HS-27A (cell line): ENCODE measurements at regions not wholly inside any gene's neighbourhood (a gene's known extent, or its start where the extent isn't known, plus 50 kb on each side); places are given as distances from the start of the nearest gene placed in this dataset.
"Not testable (repeated sequence)": the region's sequence is repeated elsewhere in the genome, so short reads cannot be mapped to it uniquely, and the experiment has no call there.

ENCODE experiments used
- DNase-seq: peaks from one replicate; pipeline ENCODE4 v3.0.0-alpha.2; 2012; ENCODE audit warnings: low read depth, missing footprints

- DNase-seq = no peak
Measured at GRCh38 chr20:1845163-1845523, 50.1 kb upstream of the SIRPA start.

GRCh38 chr20:1844325-1845162 is 50.7 kb upstream of the SIRPA start:
- no peak for DNase-seq

GRCh38 chr20:1842281-1842680 is 52.9 kb upstream of the SIRPA start:
- no peak for DNase-seq

DNA sequence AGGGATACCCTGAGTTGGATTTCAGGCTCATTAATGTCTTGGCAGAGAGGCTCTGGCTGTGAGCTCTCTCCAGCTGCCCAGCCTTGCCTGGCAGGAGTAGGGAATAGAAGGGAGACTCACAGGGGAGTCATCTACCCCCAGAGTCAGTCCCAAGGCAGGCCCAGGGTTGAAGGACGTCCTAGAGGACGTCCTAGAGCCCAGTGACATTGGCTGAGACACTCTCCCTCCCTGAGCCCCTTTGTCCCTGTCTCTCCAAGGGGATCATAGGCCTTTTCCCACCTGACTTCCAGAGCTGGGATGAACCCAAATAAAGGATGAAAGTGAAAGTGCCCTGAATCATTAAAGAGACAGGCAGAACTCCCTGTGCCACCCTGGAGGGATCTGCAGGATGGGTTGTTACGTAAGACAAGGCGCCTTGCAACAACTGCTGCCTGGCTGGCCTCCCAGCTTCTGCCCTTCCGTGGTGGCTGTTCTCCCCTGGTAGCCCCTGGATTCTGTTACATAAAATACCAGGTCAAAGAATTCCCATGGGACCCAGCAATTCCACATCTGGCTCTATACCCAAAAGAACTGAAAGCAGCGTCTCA is 53.6 kb upstream of the SIRPA start:
- no peak for DNase-seq

DNA sequence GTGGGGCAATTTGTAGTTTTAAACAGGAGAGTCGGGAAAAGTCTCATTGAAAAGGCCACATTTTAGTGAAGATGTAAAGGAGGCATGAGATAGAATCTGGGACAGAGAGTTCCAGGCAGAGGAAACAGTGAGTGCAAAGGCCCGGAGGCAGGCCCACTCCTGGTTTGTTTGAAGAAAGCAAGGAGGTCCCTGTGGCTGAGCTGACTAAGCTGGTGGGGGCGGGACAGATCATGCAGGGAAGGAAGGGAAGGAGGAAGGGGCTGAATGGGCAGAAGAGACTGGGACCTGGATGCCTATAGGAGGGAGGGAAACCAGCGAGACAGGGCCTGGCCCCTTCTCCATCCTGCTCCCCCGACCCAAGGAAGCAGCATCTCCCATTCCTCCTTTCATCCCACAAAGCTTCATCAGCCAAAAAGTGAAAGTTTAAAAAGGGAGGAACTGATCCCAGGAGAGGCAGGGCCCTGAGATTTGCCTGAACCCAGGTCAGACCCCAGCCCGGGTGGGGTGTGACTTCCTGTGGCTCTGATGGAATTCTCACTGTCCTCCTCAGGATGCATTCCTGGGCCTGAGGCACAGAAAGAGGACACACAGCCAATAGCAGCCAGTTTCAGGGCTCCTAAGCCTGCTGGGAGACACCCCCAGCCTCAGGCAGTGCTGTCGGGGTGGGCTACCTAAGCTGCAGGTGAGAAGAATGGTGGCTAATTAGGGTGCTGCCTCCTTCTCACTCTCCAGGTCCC is 54.2 kb upstream of the SIRPA start:
- DNase-seq = no peak

DNA sequence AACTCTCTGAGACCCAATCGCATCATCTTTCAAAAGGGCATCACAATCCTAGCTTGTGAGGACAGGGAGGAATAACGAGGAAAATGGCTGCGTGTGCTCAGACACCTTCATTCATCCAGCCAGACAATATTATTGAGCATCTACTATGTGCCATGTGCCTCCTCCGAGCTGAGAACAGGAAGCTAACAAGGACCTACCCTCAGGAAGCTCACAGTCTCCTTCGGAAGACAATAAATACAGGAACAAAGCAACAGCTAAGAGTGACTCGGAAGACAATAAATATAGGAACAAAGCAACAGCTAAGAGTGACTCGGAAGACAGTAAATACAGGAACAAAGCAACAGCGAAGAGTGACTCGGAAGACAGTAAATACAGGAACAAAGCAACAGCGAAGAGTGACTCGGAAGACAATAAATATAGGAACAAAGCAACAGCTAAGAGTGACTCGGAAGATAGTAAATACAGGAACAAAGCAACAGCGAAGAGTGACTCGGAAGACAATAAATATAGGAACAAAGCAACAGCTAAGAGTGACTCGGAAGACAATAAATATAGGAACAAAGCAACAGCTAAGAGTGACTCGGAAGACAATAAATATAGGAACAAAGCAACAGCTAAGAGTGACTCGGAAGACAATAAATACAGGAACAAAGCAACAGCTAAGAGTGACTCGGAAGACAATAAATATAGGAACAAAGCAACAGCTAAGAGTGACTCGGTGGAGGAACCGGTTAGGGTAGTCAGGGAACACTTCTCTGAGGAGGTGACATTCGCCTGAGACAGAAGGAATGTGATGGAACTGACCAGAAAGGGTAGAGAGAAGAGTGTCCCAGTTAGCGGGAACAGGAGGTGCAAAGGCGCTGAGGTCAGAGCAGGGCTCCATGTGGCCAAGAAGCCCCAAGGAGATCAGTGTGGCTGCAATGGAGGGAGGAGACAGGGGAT is 55.6 kb upstream of the SIRPA start:
- DNase-seq = not testable (repeated sequence)

DNA sequence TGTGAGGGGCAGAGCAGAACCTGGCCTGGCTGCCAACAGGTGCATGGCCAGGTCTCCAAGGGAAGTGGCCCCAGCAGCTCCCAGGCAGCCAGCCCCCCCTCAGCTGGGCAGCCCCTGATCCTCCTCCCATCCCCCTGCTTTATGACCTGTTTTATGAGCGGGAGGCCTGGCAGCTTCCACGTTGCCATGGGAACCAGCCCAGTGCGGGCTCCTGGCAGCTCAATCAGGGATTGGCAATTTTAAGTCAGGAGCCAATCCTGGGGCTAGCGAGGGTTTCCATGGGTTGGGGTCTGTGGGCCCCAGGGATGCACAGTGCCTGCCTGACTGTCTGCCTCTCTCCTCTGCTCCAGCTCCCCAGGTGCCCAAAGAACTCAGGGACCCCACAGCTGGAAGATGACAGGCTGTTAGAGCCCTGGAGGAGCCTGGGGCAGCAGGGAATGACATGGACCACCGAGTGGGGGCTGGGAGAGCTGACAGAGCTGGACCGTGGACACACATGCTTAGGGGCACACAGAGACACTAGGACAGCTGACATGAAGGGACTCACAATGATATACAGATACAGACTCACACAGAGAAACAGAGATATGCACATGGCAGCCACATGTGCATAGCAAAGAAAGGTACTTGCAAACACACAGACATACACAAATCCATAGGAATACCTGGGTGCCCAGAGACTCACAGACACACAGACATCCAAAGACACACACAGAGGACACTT is 56.5 kb upstream of the SIRPA start:
- no peak for DNase-seq

DNA sequence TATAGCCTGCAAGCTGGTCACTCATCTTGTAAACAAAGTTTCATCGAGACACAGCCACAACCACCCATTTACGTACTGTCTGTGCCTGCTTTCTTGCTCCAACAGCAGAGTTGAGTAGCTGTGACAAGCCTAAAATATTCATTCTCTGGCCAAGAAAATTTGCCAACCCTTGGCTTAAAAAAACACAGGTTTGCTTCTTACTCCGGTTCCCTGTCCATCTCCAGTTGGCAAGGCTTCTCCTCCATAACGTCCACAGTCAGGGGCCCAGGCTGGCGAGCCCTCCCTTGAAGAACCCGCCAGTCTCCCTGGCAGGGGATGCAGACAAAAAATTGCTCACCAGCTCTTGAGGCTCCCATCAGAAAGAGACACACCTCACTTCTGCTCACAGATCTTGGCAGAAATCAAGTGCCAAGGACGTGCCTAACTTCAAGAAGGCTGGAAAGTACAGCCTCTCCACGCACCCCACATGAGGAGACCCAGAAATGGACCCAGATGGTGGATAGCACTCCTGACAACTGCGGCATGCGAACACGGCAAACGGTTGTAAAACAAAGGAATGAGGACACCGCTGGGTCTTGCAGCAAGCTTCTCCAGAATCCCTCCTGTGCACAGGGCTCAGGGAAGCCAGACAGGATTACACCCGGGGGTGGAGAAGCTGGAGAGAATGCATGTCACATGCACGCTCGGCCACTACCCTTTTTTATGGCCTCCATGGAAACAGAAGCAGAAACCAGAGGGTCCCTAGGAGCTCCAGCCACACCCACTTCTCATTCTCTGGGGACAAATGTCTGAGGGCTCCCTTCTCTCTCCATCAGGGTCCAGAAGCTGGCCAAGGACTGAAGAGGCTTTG is 59.8 kb upstream of the SIRPA start:
- no peak for DNase-seq

DNA sequence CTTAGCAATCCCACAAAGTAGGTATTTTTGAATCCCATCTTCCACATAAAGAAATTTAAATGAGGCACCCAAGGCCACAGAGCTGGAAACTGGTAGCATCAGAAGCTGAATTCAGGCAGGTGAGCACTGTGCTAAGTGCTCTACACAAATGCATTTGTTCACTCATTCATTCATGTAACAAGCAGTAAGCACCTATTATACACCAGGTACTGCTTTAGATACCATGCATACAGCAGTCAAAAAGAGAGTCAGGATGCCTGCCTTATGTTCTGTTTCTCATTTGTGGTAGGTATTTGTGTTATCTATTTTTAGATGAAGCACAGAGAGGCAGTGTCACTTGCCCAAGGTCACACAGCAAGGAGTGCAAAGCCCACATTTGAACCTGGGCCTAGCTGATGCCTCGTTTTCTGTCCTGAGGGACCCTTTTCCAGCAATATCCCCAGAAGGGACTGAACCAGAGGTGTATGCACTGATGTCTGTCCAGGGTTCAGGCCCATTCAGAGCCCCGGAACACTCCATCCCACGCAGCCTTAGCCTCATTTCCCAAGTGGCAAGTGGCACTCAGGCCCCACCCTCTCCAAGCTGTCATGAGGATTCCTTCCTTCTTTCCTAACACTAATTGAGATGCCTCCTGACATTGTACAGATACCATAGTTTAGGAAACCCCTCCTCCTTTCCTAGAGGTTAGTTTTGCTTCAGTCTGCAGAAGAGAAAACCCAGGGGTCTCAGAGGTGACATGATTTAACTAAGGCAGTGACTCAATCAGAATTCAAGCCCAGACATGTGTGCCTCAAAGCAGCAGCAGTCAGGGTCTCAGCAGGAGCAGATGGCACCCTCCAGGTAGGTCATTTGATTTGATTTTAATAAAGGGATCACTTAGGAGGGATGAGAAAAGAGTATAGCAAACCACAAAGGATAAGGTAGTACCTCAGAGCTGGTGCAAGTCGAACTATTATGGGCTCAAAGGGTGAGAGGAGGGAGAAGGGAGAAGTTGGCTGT is 61.2 kb upstream of the SIRPA start:
- DNase-seq = no peak

DNA sequence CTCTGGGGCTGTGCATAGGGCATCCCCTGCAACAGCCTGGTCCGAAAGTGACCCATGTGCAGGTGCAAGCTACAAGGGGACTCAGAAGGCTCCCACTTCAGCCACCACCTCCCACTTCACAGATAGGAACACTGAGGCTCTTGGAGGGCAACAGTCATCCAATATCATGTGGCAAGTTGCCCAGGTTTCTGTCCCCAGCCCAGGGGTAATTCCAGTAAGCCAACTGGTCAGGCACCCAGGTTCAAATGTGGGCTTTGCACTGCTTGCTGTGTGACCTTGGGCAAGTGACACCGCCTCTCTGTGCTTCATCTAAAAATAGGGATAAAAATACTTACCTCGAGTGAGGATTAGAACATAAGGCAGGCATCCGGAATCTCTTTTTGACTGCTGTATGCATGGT is 62.0 kb upstream of the SIRPA start:
- DNase-seq = no peak

GRCh38 chr20:1832634-1833033 is 62.6 kb upstream of the SIRPA start:
- DNase-seq = no peak

DNA sequence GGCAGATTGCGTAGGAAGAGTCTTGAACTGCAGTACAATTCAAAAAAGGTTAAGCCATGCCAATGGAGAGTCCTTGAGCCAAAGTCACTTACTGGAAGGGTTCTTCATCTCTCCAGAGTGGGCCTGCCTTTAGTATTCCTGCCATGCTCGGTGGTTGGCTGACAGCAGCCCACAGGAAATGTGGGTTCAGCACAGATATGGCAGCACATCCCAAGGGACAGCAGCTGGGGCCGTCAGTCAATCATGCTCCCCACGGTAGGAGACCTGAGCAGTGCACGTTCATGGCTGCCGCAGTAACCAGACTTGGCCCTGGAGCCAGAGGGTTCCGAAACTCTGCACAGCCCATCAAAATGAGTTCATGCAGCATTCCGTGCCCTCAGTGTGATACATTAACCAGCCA is 63.6 kb upstream of the SIRPA start:
- DNase-seq = no peak

GRCh38 chr20:1831096-1831495 is 64.1 kb upstream of the SIRPA start:
- no peak for DNase-seq

GRCh38 chr20:1830240-1830639 is 65.0 kb upstream of the SIRPA start:
- DNase-seq = peak; percentile 90

DNA sequence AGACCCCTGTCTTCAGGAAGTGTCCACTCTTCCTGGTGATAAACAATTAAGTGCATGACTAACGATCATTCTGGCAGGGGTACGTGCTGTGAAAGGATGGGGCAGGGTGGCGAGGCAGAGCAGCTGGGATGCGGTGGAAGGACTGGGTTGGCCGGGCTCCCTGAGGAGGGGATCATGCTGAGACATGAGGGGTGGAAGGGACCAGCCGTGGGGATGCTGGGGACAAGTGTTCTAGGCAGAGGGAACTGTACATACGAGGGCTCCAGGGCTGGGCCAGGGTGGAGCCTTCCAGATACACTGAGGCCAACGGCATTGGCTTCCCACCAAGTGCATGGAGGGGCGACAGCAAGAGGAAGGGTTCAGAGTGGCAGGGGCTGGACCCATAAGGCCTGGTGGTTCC is 65.7 kb upstream of the SIRPA start:
- no peak for DNase-seq

DNA sequence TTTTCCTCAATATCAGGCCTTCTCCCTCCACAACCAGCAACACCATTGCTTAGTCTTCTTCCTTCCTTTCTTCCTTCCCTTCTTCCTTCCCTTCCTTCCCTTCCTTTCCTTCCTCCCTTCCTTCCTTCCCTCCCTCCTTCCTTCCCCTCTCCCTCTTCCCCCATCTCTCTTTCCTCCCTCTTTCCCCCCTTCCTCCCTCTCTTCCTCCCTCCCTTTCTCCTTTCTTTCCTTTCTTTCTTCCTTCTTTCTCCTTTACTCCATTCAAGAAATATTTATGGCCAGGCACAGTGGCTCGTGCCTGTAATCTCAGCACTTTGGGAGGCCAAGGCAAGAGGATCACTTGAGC is 66.4 kb upstream of the SIRPA start:
- DNase-seq = no peak

- DNase-seq = no peak
Measured at GRCh38 chr20:1827974-1828785, 67.0 kb upstream of the SIRPA start.

GRCh38 chr20:1827510-1827973 is 67.7 kb upstream of the SIRPA start:
- DNase-seq = no peak
